ENCODE measurements at regions not wholly inside any gene's neighbourhood (a gene's known extent, or its start where the extent isn't known, plus 50 kb on each side); places are given as distances from the start of the nearest gene placed in this dataset.

GRCh38 chr6:101021504-101021903, 140.4 kb upstream of the ASCC3 start:
- Histone ChIP-seq H3K4me1 (ENCODE audit: control insufficient read depth in 1 of 2, insufficient read depth in 2 of 2, low read length in 2 of 2) (no peaks in the 10 kb centered on the region), H3K27me3 (ENCODE audit: control insufficient read depth in 1 of 2, insufficient read depth in 2 of 2, low read length in 1 of 2) (no peaks in the 10 kb centered on the region), H3K36me3 (ENCODE audit: control insufficient read depth in 1 of 2, insufficient read depth in 2 of 2, low read length in 1 of 2) (no peaks in the 10 kb centered on the region), H3K27ac (ENCODE audit: low read depth in 1 of 2, low read length in 2 of 2) (no peak overlapping the region), H3K4me3 (ENCODE audit: low read length in 2 of 2) (no peak overlapping the region), H3K9me3 (ENCODE audit: control insufficient read depth, low read length) (no peaks in the 10 kb centered on the region)
- ATAC-seq (ENCODE audit: low FRiP score), result no peak
- no peak for DNase-seq
- intact Hi-C loops (cut with DNase I), result no loop called here

- Histone ChIP-seq H3K4me1 (ENCODE audit: control insufficient read depth in 1 of 2, insufficient read depth in 2 of 2, low read length in 2 of 2) (no peaks in the 10 kb centered on the region), H3K36me3 (ENCODE audit: control insufficient read depth in 1 of 2, insufficient read depth in 2 of 2, low read length in 1 of 2) (no peaks in the 10 kb centered on the region), H3K27me3 (ENCODE audit: control insufficient read depth in 1 of 2, insufficient read depth in 2 of 2, low read length in 1 of 2) (no peaks in the 10 kb centered on the region), H3K27ac (ENCODE audit: low read depth in 1 of 2, low read length in 2 of 2) (no peak overlapping the region), H3K4me3 (ENCODE audit: low read length in 2 of 2) (no peak overlapping the region), H3K9me3 (ENCODE audit: control insufficient read depth, low read length) (no peaks in the 10 kb centered on the region)
- 78 to 81% methylated on average over 4 of the region's 4 CpGs for WGBS, 2 donors
- intact Hi-C loops (cut with DNase I), result no loop called here
- ATAC-seq (ENCODE audit: low FRiP score) (no peak), DNase-seq (no peak)
Measured at GRCh38 chr6:101042966-101043365, 161.8 kb upstream of the ASCC3 start.

GRCh38 chr6:101058296-101058695, 177.2 kb upstream of the ASCC3 start:
- no peak overlapping the region for H3K4me3 ChIP-seq (ENCODE audit: low read length in 2 of 2)
- intact Hi-C loops (cut with DNase I), result no loop called here
- WGBS, 2 donors, result 25 to 40% methylated on average over 1 of the region's 1 CpG
- H3K27me3 ChIP-seq (ENCODE audit: control insufficient read depth in 1 of 2, insufficient read depth in 2 of 2, low read length in 1 of 2), result no peaks in the 10 kb centered on the region
- no peak overlapping the region for H3K27ac ChIP-seq (ENCODE audit: low read depth in 1 of 2, low read length in 2 of 2)
- DNase-seq (no peak), ATAC-seq (ENCODE audit: low FRiP score) (no peak)
- H3K4me1 ChIP-seq (ENCODE audit: control insufficient read depth in 1 of 2, insufficient read depth in 2 of 2, low read length in 2 of 2), result no peaks in the 10 kb centered on the region
- no peaks in the 10 kb centered on the region for H3K36me3 ChIP-seq (ENCODE audit: control insufficient read depth in 1 of 2, insufficient read depth in 2 of 2, low read length in 1 of 2)
- H3K9me3 ChIP-seq (ENCODE audit: control insufficient read depth, low read length), result no peaks in the 10 kb centered on the region

- DNase-seq (no peak), ATAC-seq (ENCODE audit: low FRiP score) (no peak)
- Histone ChIP-seq H3K27me3 (ENCODE audit: control insufficient read depth in 1 of 2, insufficient read depth in 2 of 2, low read length in 1 of 2) (no peaks in the 10 kb centered on the region), H3K4me1 (ENCODE audit: control insufficient read depth in 1 of 2, insufficient read depth in 2 of 2, low read length in 2 of 2) (no peaks in the 10 kb centered on the region), H3K36me3 (ENCODE audit: control insufficient read depth in 1 of 2, insufficient read depth in 2 of 2, low read length in 1 of 2) (no peaks in the 10 kb centered on the region), H3K9me3 (ENCODE audit: control insufficient read depth, low read length) (no peaks in the 10 kb centered on the region), H3K4me3 (ENCODE audit: low read length in 2 of 2) (no peak overlapping the region), H3K27ac (ENCODE audit: low read depth in 1 of 2, low read length in 2 of 2) (no peak overlapping the region)
- intact Hi-C loops (cut with DNase I), result no loop called here
- WGBS, 2 donors, result 94% methylated on average over 12 of the region's 12 CpGs
Measured at GRCh38 chr6:101066481-101066880, 185.4 kb upstream of the ASCC3 start.

- no peaks in the 10 kb centered on the region for H3K27me3 ChIP-seq (ENCODE audit: control insufficient read depth in 1 of 2, insufficient read depth in 2 of 2, low read length in 1 of 2)
- no peak overlapping the region for H3K4me3 ChIP-seq (ENCODE audit: low read length in 2 of 2)
- ATAC-seq (ENCODE audit: low FRiP score) (no peak), DNase-seq (no peak)
- no peaks in the 10 kb centered on the region for H3K4me1 ChIP-seq (ENCODE audit: control insufficient read depth in 1 of 2, insufficient read depth in 2 of 2, low read length in 2 of 2)
- no peaks in the 10 kb centered on the region for H3K9me3 ChIP-seq (ENCODE audit: control insufficient read depth, low read length)
- no peak overlapping the region for H3K27ac ChIP-seq (ENCODE audit: low read depth in 1 of 2, low read length in 2 of 2)
- intact Hi-C loops (cut with DNase I), result no loop called here
- no peaks in the 10 kb centered on the region for H3K36me3 ChIP-seq (ENCODE audit: control insufficient read depth in 1 of 2, insufficient read depth in 2 of 2, low read length in 1 of 2)
Measured at GRCh38 chr6:101069191-101069795, 188.2 kb upstream of the ASCC3 start.

- DNase-seq (peak in 1 of 2 donors; percentile 61), ATAC-seq (ENCODE audit: low FRiP score) (no peak)
- 92 to 94% methylated on average over 23 of the region's 23 CpGs for WGBS, 2 donors
Measured at GRCh38 chr6:101070044-101070608, 189.0 kb upstream of the ASCC3 start.

GRCh38 chr6:101077344-101077743, 196.2 kb upstream of the ASCC3 start:
- Histone ChIP-seq H3K9me3 (ENCODE audit: control insufficient read depth, low read length) (no peaks in the 10 kb centered on the region), H3K27ac (ENCODE audit: low read depth in 1 of 2, low read length in 2 of 2) (no peak overlapping the region), H3K4me3 (ENCODE audit: low read length in 2 of 2) (no peak overlapping the region), H3K4me1 (ENCODE audit: control insufficient read depth in 1 of 2, insufficient read depth in 2 of 2, low read length in 2 of 2) (no peaks in the 10 kb centered on the region), H3K36me3 (ENCODE audit: control insufficient read depth in 1 of 2, insufficient read depth in 2 of 2, low read length in 1 of 2) (no peaks in the 10 kb centered on the region), H3K27me3 (ENCODE audit: control insufficient read depth in 1 of 2, insufficient read depth in 2 of 2, low read length in 1 of 2) (no peaks in the 10 kb centered on the region)
- ATAC-seq (ENCODE audit: low FRiP score), result no peak
- DNase-seq, result no peak
- intact Hi-C loops (cut with DNase I), result loop anchor here in 1 of 2 donors (5.0 kb wide), 1 partner anchor 80 kb away; no protein-coding TSS in a partner anchor

More at GRCh38 chr6:101070044-101070608, 189.0 kb upstream of the ASCC3 start:
- no peaks in the 10 kb centered on the region for H3K36me3 ChIP-seq (ENCODE audit: control insufficient read depth in 1 of 2, insufficient read depth in 2 of 2, low read length in 1 of 2)
- no peaks in the 10 kb centered on the region for H3K27me3 ChIP-seq (ENCODE audit: control insufficient read depth in 1 of 2, insufficient read depth in 2 of 2, low read length in 1 of 2)
- intact Hi-C loops (cut with DNase I), result no loop called here
- H3K9me3 ChIP-seq (ENCODE audit: control insufficient read depth, low read length), result no peaks in the 10 kb centered on the region
- H3K4me1 ChIP-seq (ENCODE audit: control insufficient read depth in 1 of 2, insufficient read depth in 2 of 2, low read length in 2 of 2), result no peaks in the 10 kb centered on the region
- no peak overlapping the region for H3K4me3 ChIP-seq (ENCODE audit: low read length in 2 of 2)
- H3K27ac ChIP-seq (ENCODE audit: low read depth in 1 of 2, low read length in 2 of 2), result no peak overlapping the region

- no peak for DNase-seq
- H3K9me3 ChIP-seq (ENCODE audit: control insufficient read depth, low read length), result no peaks in the 10 kb centered on the region
- no peaks in the 10 kb centered on the region for H3K27me3 ChIP-seq (ENCODE audit: control insufficient read depth in 1 of 2, insufficient read depth in 2 of 2, low read length in 1 of 2)
- H3K27ac ChIP-seq (ENCODE audit: low read depth in 1 of 2, low read length in 2 of 2), result no peak overlapping the region
- intact Hi-C loops (cut with DNase I), result loop anchor here in 1 of 2 donors (5.0 kb wide), 1 partner anchor 82 kb away; no protein-coding TSS in a partner anchor
- no peaks in the 10 kb centered on the region for H3K36me3 ChIP-seq (ENCODE audit: control insufficient read depth in 1 of 2, insufficient read depth in 2 of 2, low read length in 1 of 2)
- WGBS, 2 donors, result 96 to 100% methylated on average over 1 of the region's 1 CpG
- no peak overlapping the region for H3K4me3 ChIP-seq (ENCODE audit: low read length in 2 of 2)
- H3K4me1 ChIP-seq (ENCODE audit: control insufficient read depth in 1 of 2, insufficient read depth in 2 of 2, low read length in 2 of 2), result no peaks in the 10 kb centered on the region
- no peak for ATAC-seq (ENCODE audit: low FRiP score)
Measured at GRCh38 chr6:101079696-101080270, 198.7 kb upstream of the ASCC3 start.

GRCh38 chr6:101080597-101080996, 199.5 kb upstream of the ASCC3 start:
- Histone ChIP-seq H3K27ac (ENCODE audit: low read depth in 1 of 2, low read length in 2 of 2) (no peak overlapping the region), H3K4me3 (ENCODE audit: low read length in 2 of 2) (no peak overlapping the region)

More at GRCh38 chr6:101080597-101080996, 199.5 kb upstream of the ASCC3 start:
- DNase-seq (no peak), ATAC-seq (ENCODE audit: low FRiP score) (no peak)
- H3K9me3 ChIP-seq (ENCODE audit: control insufficient read depth, low read length), result no peaks in the 10 kb centered on the region
- H3K27me3 ChIP-seq (ENCODE audit: control insufficient read depth in 1 of 2, insufficient read depth in 2 of 2, low read length in 1 of 2), result no peaks in the 10 kb centered on the region
- 52 to 54% methylated on average over 2 of the region's 2 CpGs for WGBS, 2 donors
- intact Hi-C loops (cut with DNase I), result no loop called here
- no peaks in the 10 kb centered on the region for H3K36me3 ChIP-seq (ENCODE audit: control insufficient read depth in 1 of 2, insufficient read depth in 2 of 2, low read length in 1 of 2)
- H3K4me1 ChIP-seq (ENCODE audit: control insufficient read depth in 1 of 2, insufficient read depth in 2 of 2, low read length in 2 of 2), result no peaks in the 10 kb centered on the region

Measured in aorta (tissue), 5 donors.